Mammary epithelial cell (primary cell): ENCODE measurements at regions not wholly inside any gene's neighbourhood (a gene's known extent, or its start where the extent isn't known, plus 50 kb on each side); places are given as distances from the start of the nearest gene placed in this dataset.

Source experiments
- EZH2 ChIP-seq: IDR thresholded peaks from 2 replicates; pipeline ENCODE4 v1.6.1; 2012; ENCODE audit warnings: low read length, inconsistent platforms, borderline replicate concordance
- TF ChIP-seq, protein P1 (sequence below), 2 donors: IDR thresholded peaks in 1 of 2; conservative IDR thresholded peaks in 1 of 2; 2 replicates each; pipeline ENCODE4 v1.5.1; 2011 to 2012; ENCODE audit warnings: inconsistent platforms in 2 of 2, low read length in 2 of 2, mild to moderate bottlenecking in 2 of 2, control low read depth in 1 of 2, low read depth in 1 of 2; ENCODE audit not compliant: insufficient read depth in 1 of 2; ENCODE audit errors: extremely low read depth in 1 of 2

DNA sequence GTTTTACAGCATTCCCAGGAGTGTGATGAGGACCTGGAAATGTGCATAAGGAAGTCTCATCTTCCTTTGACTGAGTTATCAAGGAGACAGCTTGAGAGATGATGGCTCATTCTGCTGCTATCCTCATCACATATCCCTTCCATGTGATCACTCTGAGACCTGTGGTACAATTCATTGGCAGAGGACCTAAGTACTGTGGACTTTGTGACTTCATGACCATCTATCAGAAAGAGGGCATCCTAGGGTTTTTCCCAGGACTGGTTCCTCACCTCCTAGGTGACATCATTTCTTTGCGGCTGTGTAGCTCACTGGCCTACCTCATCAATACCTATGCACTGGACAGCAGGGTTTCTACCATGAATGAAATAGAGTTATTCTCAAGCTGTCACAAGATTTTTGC, 172.1 kb upstream of the PLEKHG7 start:
- TF ChIP-seq, protein P1, sequence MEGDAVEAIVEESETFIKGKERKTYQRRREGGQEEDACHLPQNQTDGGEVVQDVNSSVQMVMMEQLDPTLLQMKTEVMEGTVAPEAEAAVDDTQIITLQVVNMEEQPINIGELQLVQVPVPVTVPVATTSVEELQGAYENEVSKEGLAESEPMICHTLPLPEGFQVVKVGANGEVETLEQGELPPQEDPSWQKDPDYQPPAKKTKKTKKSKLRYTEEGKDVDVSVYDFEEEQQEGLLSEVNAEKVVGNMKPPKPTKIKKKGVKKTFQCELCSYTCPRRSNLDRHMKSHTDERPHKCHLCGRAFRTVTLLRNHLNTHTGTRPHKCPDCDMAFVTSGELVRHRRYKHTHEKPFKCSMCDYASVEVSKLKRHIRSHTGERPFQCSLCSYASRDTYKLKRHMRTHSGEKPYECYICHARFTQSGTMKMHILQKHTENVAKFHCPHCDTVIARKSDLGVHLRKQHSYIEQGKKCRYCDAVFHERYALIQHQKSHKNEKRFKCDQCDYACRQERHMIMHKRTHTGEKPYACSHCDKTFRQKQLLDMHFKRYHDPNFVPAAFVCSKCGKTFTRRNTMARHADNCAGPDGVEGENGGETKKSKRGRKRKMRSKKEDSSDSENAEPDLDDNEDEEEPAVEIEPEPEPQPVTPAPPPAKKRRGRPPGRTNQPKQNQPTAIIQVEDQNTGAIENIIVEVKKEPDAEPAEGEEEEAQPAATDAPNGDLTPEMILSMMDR (conservative IDR thresholded peaks at IDR 0.05 in 1 of 2, IDR thresholded peaks at IDR 0.05 in 1 of 2; ENCODE audit: extremely low read depth in 1 of 2, insufficient read depth in 1 of 2, low read depth in 1 of 2, low read length in 2 of 2), result no peak
- TF ChIP-seq EZH2, result no peak
